ENCODE measurements at regions not wholly inside any gene's neighbourhood (a gene's known extent, or its start where the extent isn't known, plus 50 kb on each side); places are given as distances from the start of the nearest gene placed in this dataset.

GRCh38 chr5:85168474-85168873, 783.8 kb upstream of the EDIL3 start:
- in situ Hi-C loops (cut with MboI) (no loop called here), intact Hi-C loops (cut with micrococcal nuclease; ENCODE audit: unreplicated experiment) (no loop called here)
- POLR2A ChIA-PET = no interaction called here
- Histone ChIP-seq H3K36me3 (ENCODE audit: control insufficient read depth in 2 of 2, insufficient read depth in 2 of 2, low read length in 1 of 2) (no peaks in the 10 kb centered on the region), H4K20me1 (ENCODE audit: control insufficient read depth, insufficient read depth) (no peaks in the 10 kb centered on the region), H2AFZ (ENCODE audit: control insufficient read depth, low read depth, low read length) (no peak overlapping the region), H3K4me3 (no peak overlapping the region), H3K27ac (ENCODE audit: control insufficient read depth, insufficient read depth) (no peak overlapping the region), H3K79me2 (ENCODE audit: control insufficient read depth, insufficient read depth, low read length) (no peaks in the 10 kb centered on the region), H3K9me3 (replicated peaks; ENCODE audit: control insufficient read depth, insufficient read depth, low read length) (no peaks in the 10 kb centered on the region; the same call in 2 of the 3 replicates), H3K4me1 (ENCODE audit: control insufficient read depth, insufficient read depth, low read length) (no peaks in the 10 kb centered on the region), H3K27me3 (replicated peaks in 1 of 2; ENCODE audit: control insufficient read depth in 2 of 2, insufficient read depth in 2 of 2, low read length in 1 of 2) (no peaks in the 10 kb centered on the region), H3K9ac (ENCODE audit: control insufficient read depth, insufficient read depth, low read length) (no peak overlapping the region), H3K4me2 (ENCODE audit: control insufficient read depth, insufficient read depth) (no peak overlapping the region)
- no peak for FAIRE-seq
- 0% methylated on average over 1 of the region's 1 CpG for WGBS (ENCODE audit: insufficient coverage, insufficient replicate concordance, low lambda C conversion rate, missing lambda C conversion rate)
- SMC1A ChIA-PET (ENCODE audit: uncharacterized antibody, unreplicated experiment) = no interaction called here
- ATAC-seq = no peak
- CTCF ChIA-PET = no interaction called here
- DNase-seq (ENCODE audit: low read depth, low spot score) = no peak
- no TSS peak for BruUV-seq (replicated peaks)
- RAD21 ChIA-PET (ENCODE audit: unreplicated experiment) = no interaction called here
- TF ChIP-seq TAF1 (IDR thresholded peaks at IDR 0.05; ENCODE audit: borderline replicate concordance, low read depth, low read length) (no peak), HDAC2 (IDR thresholded peaks at IDR 0.05) (no peak), MLLT1 (IDR thresholded peaks at IDR 0.05) (no peak), KLF5 (IDR thresholded peaks at IDR 0.05; ENCODE audit: partially characterized antibody) (no peak), ZBTB33 (IDR thresholded peaks at IDR 0.05) (no peak), IKZF2 (IDR thresholded peaks at IDR 0.05) (no peak), SREBF2 (IDR thresholded peaks at IDR 0.05; ENCODE audit: low read length) (no peak)
